ENCODE measurements at regions not wholly inside any gene's neighbourhood (a gene's known extent, or its start where the extent isn't known, plus 50 kb on each side); places are given as distances from the start of the nearest gene placed in this dataset.

DNA sequence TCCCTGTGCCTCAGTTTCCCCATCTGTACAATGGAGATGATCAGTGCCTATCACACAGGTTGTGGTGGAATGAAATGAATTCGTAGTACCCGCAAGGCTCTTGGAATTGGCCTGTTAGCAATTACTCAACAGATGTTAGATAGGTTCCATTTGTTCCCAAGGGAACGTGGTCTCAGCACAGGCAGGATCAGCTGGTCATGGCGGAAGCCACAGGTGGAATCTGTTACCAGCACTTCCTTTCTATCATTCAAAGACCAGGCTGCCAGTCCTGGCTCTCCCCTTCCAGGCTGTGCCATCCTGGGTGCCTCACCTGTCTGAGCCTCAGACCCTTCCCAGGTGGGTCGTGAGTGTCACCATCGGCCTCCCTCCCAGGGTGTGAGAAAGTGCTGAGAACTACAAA lies 61.5 kb downstream of the FBXO2 start:
- Mint-ChIP-seq H3K27me3 (ENCODE audit: insufficient read depth, unreplicated experiment) (peaks cover 34% of the 10 kb centered on the region), H3K36me3 (ENCODE audit: insufficient read depth, unreplicated experiment) (no peaks in the 10 kb centered on the region), H3K9me3 (ENCODE audit: unreplicated experiment) (no peaks in the 10 kb centered on the region), H3K4me3 (ENCODE audit: unreplicated experiment) (no peak overlapping the region), H3K27ac (ENCODE audit: low read depth, unreplicated experiment) (no peak overlapping the region), H3K4me1 (ENCODE audit: insufficient read depth, unreplicated experiment) (no peaks in the 10 kb centered on the region)
- BruUV-seq (replicated peaks) = no TSS peak
- TF ChIP-seq, protein P1, sequence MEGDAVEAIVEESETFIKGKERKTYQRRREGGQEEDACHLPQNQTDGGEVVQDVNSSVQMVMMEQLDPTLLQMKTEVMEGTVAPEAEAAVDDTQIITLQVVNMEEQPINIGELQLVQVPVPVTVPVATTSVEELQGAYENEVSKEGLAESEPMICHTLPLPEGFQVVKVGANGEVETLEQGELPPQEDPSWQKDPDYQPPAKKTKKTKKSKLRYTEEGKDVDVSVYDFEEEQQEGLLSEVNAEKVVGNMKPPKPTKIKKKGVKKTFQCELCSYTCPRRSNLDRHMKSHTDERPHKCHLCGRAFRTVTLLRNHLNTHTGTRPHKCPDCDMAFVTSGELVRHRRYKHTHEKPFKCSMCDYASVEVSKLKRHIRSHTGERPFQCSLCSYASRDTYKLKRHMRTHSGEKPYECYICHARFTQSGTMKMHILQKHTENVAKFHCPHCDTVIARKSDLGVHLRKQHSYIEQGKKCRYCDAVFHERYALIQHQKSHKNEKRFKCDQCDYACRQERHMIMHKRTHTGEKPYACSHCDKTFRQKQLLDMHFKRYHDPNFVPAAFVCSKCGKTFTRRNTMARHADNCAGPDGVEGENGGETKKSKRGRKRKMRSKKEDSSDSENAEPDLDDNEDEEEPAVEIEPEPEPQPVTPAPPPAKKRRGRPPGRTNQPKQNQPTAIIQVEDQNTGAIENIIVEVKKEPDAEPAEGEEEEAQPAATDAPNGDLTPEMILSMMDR (IDR thresholded peaks at IDR 0.05; ENCODE audit: unreplicated experiment) = no peak
- ChIA-PET CTCF (no interaction called here), POLR2A (no interaction called here)
- no peak for DNase-seq (ENCODE audit: unreplicated experiment)
- intact Hi-C loops (cut with micrococcal nuclease) = no loop called here

DNA sequence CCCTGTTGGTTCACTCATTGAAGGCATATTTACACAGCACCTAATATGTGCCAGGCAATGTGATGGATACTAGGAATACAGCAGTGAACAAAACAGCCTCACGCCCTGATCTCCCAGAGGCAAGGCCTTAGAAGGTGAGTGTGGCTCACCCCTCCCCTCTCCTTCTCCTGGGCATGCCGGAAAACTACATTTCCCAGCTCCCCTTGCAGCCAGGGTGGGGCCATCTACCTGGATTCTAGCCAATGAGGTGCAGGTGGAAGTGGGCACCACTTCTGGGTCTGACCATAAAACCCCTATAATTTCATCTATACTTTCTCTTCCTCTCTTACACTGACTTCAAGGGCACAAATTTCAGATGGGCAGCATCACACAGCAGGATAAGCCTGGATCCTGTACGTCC lies 63.8 kb downstream of the FBXO2 start:
- Mint-ChIP-seq H3K9me3 (ENCODE audit: unreplicated experiment) (no peaks in the 10 kb centered on the region), H3K4me3 (ENCODE audit: unreplicated experiment) (no peak overlapping the region), H3K27ac (ENCODE audit: low read depth, unreplicated experiment) (no peak overlapping the region), H3K27me3 (ENCODE audit: insufficient read depth, unreplicated experiment) (peaks cover 39% of the 10 kb centered on the region), H3K36me3 (ENCODE audit: insufficient read depth, unreplicated experiment) (no peaks in the 10 kb centered on the region), H3K4me1 (ENCODE audit: insufficient read depth, unreplicated experiment) (no peaks in the 10 kb centered on the region)
- TF ChIP-seq, protein P1 (IDR thresholded peaks at IDR 0.05; ENCODE audit: unreplicated experiment) = no peak
- POLR2A ChIA-PET = no interaction called here
- intact Hi-C loops (cut with micrococcal nuclease) = no loop called here
- no peak for DNase-seq (ENCODE audit: unreplicated experiment)
- BruUV-seq (replicated peaks) = no TSS peak
- CTCF ChIA-PET = no interaction called here
